ENCODE measurements at regions not wholly inside any gene's neighbourhood (a gene's known extent, or its start where the extent isn't known, plus 50 kb on each side); places are given as distances from the start of the nearest gene placed in this dataset.

- TF ChIP-seq CTCF (IDR thresholded peaks at IDR 0.05; ENCODE audit: low read length) (no peak), EZH2 (IDR thresholded peaks at IDR 0.05; ENCODE audit: borderline replicate concordance, low read length) (no peak)
Measured at GRCh38 chr3:19075037-19075436, 73.3 kb upstream of the KCNH8 start.
